ENCODE measurements at regions not wholly inside any gene's neighbourhood (a gene's known extent, or its start where the extent isn't known, plus 50 kb on each side); places are given as distances from the start of the nearest gene placed in this dataset.
"Not testable (repeated sequence)": the region's sequence is repeated elsewhere in the genome, so short reads cannot be mapped to it uniquely, and the experiment has no call there.

DNA sequence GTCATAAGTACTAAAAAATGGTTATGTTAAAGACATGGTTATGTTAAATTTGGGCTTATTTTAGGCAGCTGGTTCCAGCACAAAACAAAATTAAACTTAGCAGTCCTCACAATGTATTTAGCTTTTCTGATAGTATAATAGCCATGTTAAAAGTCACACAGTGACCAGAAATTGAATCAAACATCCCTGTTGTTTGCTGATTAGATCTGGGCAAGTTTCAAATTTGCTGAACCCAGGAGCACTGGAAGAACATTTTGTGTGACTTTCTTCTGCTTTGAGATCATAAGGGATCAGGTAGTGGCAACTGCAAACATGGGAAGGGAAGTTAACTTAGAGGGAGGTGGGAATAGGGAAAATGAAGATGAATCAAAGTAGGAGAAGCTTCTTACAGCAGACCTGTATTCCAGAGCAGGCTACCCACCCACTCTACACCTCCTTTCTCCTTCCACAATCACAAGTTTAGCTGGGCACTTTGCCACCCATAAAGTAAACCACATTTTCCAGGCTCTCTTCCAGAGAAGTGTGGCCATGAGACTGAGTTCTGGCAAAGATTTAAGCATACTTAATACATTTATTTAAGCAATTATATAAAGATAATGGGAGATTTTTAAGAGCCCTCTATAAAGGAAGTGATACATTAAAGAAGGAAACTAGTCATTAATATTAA, 616.1 kb upstream of the LRATD1 start:
- no peak for DNase-seq (ENCODE audit: low read depth)

DNA sequence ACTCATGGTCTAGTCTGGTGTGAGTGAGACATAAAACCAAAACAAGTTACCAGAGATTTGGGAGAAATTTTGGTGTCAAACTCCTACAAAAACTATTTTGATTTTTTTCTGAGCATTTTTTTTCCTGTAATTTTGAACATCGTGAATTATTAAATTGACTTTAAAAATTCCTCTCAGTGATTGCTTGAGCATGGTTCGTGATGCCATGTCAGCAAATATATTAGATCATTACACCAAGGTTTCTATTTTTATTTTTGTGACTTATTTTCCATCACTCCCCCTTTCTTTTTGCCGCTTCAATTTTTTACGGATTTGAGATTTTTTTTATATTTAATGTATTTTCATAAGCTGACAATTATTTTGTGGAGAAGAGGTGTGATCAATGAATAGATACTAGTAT, 613.9 kb upstream of the LRATD1 start:
- DNase-seq (ENCODE audit: low read depth) = no peak

DNA sequence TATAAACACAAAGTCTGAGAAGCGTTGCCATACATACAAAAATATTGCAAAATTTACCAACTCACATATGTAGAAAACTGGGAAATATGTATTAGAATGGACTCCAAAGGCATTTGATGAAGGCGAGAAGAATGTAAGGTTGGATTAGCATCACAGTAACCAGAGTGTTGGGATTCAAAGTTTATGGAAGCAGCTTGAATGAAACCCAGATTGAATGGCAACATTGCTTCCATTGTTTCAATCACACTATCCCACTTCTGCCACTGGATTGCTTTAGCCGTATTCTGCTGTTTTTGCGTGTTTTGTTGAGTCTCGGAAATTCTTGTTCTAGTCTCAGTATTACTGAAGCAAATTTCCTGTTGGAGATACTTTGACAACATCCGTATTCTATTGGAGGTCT, 609.0 kb upstream of the LRATD1 start:
- no peak for DNase-seq (ENCODE audit: low read depth)

DNA sequence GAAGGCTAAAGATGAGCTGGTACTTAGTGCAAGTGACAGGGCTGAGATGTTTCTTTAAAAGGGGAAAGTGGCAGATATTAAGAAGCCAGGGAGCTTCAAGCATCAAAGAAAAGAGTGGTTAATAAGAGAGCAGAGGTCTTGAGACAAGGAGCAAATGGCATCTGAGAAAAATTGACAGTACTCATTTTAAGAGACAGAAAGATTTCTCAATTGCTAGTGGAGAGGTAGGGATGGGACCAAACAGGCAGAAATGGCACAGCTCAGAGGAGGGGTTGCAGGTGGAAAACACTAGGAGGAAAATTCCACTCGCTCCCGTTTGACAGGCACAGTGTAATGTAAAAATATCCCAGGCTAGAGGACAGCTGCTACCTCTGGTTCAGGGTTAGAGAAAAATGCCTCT, 593.4 kb upstream of the LRATD1 start:
- no peak for DNase-seq (ENCODE audit: low read depth)

DNA sequence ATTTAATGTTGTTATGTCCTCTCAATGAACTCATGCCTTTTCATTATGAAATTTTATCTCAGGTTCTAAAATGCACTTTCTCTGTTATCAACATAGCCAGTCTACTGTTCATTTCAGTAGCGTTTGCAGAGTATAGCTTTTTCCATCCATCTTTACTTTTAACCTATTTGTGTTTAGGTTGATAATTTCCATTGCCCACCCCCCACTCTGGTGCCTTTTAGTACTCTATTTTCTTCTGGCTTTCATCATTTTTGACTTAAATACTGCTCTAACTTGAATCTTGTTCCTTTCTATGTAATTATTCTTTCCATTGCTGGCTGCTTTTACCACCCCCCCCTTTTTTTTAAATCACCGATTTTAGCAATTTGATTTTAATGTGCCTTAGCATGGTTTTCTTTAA, 585.0 kb upstream of the LRATD1 start:
- no peak for DNase-seq (ENCODE audit: low read depth)

DNA sequence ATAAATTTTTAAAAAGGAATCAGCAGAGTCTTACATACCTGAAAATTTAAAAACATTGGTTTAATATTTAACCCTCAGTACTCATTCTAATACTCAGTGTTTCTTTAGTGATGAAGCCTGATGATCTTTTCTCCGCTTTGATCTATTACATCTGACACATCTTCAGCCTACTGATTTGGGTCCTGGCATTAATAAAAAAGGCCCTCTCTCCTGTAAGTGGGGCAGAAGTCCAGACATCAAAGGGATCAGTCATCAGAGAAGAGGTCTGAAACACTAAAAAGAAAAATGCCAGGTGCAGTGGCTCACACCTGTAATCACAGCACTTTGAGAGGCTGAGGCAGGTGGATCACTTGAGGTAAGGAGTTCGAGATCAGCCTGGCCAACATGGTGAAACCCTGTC, 581.1 kb upstream of the LRATD1 start:
- no peak for DNase-seq (ENCODE audit: low read depth)

DNA sequence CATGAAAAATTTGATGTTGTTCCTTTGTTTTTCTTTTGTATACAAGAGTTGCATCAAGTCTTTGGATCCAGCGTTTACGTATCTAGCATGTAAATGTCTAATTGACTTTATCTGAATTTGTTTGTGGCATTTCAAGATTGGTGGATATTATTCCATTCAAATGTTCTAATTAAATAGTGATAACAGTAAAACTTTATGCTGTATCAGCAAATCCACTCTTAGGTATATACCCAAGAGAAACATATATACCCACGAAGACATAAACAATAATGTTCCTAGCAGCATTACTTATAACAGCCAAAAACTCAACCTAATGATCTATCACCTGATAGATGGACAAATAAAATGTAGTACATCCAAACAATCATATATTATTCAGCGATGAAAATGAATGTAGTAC, 579.4 kb upstream of the LRATD1 start:
- DNase-seq (ENCODE audit: low read depth) = no peak

DNA sequence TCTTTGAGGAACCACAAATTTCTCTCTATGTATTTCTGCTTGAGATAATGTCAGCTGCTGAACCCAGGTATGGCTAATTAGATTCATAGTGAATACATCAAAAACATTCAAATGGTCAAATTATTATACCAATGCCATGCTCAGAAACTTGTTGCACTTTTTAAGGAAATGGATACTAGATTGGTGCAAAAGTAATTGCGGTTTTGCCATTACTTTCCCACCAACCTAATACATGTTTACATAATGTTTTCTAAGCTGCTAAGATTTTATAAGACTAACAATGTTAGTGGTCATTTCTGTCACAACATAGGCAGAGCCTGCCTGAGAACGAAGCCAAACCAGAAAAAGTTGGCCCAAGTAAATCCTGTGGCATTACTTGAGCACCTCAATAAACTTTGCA, 568.2 kb upstream of the LRATD1 start:
- no peak for DNase-seq (ENCODE audit: low read depth)

DNA sequence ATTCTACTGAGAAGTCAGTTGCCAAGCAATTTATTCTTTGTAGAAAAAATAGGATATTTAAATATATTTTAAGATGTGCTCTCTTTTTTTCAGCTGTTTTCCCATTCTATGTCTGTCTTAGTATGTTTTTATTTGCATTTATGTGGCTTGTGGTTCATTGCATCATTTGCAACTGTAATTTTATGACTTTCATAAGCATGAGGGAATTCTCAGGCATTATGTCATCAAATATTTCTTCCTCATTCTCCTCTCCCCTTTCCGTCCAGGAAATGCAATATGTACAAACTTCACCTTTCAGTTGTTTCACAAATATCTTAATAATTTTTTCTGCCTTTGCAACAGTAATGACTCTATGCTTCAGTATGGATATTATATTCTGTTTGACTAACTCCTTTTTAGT, 560.2 kb upstream of the LRATD1 start:
- no peak for DNase-seq (ENCODE audit: low read depth)

DNA sequence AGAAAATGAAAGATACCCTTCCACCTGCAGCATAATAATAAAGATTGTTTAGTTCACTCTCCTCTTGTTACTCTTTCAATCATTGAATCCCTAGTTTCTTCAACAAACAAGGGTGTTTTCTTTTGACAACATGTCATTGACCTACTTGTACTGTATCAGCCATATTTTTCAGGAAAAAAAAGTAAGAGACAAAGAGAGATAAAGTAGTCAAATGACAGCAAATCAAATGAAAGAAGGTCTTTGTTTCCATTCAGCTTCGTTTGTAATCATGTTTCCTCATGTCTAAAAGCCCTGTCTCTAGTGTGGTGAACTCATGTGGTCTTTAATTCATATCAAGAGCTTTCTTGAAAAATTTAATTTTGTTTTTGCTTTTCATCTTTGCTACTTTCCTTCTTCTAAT, 557.8 kb upstream of the LRATD1 start:
- no peak for DNase-seq (ENCODE audit: low read depth)

DNA sequence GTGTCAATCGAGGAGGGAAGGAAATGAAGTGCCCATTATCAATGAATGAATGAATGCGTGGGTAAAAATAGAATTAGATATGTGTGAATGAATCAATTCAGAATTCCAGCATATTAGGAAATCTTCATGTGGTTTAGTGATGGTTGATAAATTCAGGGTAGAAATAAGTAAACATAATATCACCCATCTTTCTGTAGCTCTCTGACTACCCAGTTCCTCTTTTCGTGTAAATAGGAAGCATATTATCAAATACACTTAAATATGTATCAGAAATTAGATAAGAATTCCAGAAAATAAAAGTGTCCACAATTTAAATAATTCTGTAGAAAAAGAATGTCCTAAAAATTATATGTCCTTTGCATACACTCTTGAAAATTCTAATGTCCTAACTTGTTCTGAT, 552.9 kb upstream of the LRATD1 start:
- no peak for DNase-seq (ENCODE audit: low read depth)

DNA sequence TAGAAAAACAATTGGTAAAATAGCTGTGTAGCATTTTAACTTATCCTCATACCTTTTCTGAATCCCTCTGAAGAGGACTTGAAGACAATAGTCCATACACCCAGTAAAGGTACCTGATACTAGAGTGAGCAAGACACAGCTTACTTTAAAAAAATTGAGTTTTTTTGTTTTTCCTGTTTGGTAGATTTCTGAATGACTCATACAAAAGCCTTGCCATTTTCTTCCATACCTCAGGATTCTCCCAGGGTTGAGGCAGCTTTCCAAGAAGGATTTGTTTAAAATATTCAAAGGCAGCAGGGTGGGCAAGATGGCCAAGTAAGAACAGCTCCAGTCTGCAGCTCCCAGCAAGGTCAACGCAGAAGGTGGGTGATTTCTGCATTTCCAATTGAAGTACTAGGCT, 551.0 kb upstream of the LRATD1 start:
- DNase-seq (ENCODE audit: low read depth) = no peak

DNA sequence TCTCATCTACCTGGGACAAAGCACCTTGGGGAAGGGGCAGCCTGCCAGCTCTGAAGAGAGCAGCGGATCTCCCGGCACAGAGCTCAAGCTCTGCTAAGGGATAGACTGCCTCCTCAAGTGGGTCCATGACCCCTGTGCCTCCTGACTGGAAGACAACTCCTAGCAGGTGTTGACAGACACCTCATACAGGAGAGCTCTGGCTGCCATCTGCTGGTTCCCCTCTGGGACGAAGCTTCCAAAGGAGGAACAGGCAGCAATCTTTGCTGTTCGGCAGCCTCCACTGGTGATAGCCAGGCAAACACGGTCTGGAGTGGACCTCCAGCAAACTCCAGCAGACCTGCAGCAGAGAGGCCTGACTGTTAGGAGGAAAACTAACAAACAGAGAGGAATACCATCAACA, 549.9 kb upstream of the LRATD1 start:
- DNase-seq (ENCODE audit: low read depth) = no peak

DNA sequence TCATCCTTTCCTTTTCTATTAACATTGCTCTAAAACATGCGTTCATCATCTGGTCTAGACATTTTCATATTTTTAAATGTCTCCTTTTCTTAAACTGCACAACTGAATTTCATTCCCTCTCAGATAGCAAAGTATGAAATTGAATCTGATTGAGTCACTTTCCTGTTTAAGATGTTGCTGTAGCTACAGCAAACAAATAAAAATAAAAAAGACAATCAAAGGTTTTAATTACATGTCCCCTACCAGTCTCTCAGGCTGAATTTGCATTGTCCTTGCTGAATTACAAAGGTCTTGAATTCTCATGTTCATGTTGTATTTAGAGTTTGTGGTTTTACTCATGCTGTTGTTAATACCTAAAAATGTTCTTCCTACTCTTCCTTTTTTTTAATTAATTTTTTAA, 537.9 kb upstream of the LRATD1 start:
- DNase-seq (ENCODE audit: low read depth) = no peak

DNA sequence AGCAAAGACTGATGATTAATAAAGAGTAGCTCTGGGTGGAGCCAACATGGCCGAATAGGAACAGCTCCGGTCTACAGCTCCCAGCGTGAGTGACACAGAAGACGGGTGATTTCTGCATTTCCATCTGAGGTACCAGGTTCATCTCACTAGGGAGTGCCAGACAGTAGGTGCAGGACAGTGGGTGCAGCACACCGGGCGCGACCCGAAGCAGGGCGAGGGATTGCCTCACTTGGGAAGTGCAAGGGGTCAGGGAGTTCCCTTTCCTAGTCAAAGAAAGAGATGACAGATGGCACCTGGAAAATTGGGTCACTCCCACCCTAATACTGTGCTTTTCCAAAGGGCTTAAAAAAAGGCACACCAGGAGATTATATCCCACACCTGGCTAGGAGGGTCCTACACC, 533.4 kb upstream of the LRATD1 start:
- not testable (repeated sequence) for DNase-seq (ENCODE audit: low read depth)

DNA sequence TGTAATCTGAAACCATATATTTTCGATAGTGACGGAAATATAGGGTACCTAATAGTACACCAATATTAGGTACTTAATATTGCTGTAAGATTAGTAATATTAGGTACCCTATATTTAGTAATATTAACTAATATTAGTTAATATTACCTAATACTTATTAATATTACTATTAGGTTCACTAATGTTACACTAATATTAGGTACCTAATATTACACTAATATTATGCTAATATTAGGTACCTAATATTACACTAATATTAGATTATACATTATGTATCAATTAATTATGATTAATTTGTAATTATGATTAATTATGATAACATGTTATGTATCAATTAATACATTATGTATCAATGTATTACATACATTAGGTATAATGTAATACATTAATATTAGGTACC, 518.2 kb upstream of the LRATD1 start:
- no peak for DNase-seq (ENCODE audit: low read depth)

DNA sequence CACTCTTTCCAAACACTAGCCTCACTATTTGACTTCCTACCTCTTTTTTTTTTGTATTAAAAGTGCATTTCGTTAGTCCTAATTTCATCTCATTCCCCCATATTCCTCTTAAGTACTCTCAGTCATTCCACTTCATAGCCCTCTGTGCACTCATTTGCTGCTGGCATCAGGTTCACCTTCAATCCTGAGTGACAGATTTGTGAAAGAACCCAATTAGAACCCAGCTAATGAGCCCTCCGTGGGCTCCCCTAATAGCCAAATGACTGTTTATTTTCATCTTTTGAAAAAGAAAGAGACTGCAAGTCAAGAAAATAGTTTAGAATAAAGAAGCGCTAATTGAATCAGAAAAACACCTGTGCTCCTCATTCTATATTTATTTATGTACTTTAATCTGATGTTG, 512.1 kb upstream of the LRATD1 start:
- no peak for DNase-seq (ENCODE audit: low read depth)

DNA sequence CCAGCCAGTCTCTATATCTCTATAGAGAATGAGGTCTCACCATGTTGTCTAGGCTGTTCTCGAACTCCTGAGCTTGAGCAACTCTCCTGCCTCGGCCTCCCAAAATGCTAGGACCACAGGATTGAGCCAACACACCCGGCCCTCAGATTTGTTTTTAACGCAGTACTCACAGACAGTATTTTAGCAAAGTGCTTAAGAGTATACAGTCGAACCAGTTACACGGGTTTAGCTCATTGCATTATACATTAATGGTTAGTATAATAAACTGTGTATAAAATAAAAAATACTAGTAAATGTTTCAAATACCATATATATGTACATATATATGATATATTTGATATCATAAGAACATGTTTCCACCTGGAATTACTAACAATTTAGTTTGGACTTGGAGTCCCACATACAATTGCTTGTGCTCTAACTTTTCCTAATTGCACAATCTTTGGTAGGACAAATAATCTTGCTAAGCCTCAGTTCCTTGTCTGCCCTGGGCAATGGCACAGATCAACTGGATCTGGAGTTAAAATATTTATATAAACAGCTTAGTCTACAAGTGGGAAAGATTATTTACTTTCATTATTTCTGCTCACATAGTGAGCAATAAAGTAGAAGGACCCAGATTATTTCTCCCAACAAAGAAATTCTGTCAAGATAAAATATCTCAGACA, 508.9 kb upstream of the LRATD1 start:
- no peak for DNase-seq (ENCODE audit: low read depth)

DNA sequence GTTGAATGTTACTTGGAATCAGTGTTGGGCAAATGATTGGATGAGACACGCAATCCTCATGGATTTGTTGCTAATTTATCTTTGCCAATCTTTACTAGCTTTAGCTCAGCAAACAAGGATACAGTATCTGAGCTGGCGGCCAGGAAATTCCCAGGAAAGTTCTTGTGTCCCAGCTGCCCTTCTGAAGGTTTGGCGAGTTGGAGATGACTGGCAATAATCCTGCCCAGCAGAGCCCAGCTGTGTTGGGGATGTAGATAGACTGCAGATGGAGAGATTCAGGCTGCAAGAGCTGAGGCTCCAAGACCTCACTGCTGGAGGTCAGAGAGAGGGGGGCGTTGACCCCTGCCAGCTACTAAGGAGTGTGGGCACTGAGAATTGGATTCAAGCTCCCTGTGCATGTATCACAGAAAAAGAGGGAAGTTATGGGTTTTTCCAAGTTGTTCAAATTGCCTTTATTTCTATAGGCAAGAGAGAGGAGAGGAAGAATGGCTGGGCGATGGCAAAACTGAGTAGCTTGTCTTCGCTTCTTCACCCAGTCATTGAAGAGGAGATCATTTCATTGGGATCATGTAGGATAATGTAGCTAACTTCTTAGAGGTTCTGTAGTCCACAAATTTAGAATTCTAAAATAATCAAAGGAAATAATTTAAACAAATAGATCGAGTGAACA, 506.8 kb upstream of the LRATD1 start:
- no peak for DNase-seq (ENCODE audit: low read depth)

DNA sequence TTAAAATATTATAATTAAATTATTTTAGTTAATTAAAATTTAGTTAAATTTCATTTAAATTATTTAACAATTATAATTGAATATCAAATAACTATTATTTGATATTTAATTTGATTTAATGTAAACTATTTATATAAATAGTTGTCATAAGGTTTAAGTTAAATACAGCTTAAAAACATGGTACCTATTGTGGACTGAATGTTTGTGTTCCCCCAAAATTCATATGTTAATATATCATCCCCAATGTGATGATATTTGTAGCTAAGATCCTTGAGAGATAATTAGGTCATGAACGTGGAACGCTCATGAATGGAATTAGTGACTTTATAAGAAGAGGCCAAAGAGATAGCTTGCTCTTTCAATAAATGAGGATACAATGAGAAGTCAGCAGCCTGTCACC, 505.7 kb upstream of the LRATD1 start:
- DNase-seq (ENCODE audit: low read depth) = no peak

DNA sequence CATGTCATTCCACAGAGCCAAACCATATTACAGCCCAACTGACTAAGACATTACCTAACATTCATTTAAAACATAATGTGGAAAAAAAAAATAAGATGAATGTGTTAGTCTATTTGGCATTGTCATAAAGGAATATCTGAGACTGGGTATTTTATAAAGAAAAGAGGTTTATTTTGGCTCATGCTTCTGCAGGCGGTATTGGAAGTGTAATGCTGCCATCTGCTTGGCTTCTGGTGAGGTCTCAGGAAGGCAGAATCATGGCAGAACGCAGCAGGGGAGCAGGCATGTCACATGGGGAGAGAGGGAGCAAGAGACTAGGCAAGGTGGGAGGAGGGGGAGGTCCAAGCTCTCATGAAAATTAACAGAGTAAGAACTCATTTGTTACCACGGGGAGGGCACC, 504.8 kb upstream of the LRATD1 start:
- no peak for DNase-seq (ENCODE audit: low read depth)

DNA sequence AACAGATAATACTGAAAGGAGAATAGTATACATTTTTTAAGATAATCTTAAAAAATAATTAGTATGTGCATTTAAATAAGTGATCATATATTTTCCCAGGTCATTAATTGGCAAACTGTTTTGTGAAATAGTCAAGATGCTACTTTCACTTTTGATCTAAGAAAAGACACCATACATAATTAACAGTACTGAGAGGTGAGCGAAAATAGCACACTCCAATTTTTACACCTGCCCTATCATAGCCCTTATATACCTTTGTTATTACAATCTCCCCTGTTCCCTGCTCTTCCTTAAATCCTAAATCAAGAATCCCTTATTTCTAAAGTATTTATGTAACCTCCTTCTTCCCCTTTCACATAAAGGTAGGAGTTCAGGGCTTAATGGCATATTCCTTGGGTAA, 500.1 kb upstream of the LRATD1 start:
- no peak for DNase-seq (ENCODE audit: low read depth)

DNA sequence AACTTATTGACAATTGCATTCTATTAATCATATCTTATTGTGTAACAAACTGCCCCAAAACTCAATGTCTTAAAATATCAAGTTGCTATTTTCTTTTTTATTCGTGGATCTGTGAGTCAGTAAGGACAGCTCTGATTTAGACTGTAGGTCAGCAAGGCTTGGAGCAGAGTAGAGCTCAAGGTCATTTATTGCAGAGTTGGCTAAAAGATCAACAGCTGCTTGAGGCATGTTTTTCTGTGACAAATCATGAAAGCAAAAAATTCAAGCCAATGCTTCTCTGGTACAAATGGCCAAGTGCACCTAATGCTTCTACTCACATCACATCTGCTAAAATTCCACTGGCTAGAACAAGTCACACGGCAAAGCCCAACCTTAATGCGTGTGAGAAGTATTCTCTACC, 497.7 kb upstream of the LRATD1 start:
- DNase-seq (ENCODE audit: low read depth) = peak; percentile 6
